Stomach smooth muscle (tissue), 2 donors: ENCODE measurements at regions not wholly inside any gene's neighbourhood (a gene's known extent, or its start where the extent isn't known, plus 50 kb on each side); places are given as distances from the start of the nearest gene placed in this dataset.

Experiments used
- H3K27ac ChIP-seq: one replicate; pipeline ENCODE4 v1.7.0; 2013; ENCODE audit warnings: mild to moderate bottlenecking, low read length, inconsistent platforms
- H3K27me3 ChIP-seq, 2 donors: one replicate each; pipeline ENCODE4 v1.7.0; 2013; ENCODE audit warnings: low read length in 2 of 2; ENCODE audit not compliant: insufficient read depth in 2 of 2, control insufficient read depth in 1 of 2
- H3K36me3 ChIP-seq, 2 donors: one replicate each; pipeline ENCODE4 v1.7.0; 2013; ENCODE audit warnings: low read length in 2 of 2; ENCODE audit not compliant: control insufficient read depth in 2 of 2, insufficient read depth in 2 of 2
- H3K4me1 ChIP-seq: one replicate; pipeline ENCODE4 v1.7.0; 2013; ENCODE audit warnings: low read length; ENCODE audit not compliant: control insufficient read depth, insufficient read depth
- H3K4me3 ChIP-seq, 2 donors: one replicate each; pipeline ENCODE4 v1.7.0; 2013; ENCODE audit warnings: low read length in 2 of 2
- H3K9ac ChIP-seq, 2 donors: one replicate each; pipeline ENCODE4 v1.7.0; 2013; ENCODE audit warnings: low read length in 2 of 2, mild to moderate bottlenecking in 1 of 2
- H3K9me3 ChIP-seq, 2 donors: one replicate each; pipeline ENCODE4 v1.7.0; 2013; ENCODE audit warnings: low read length in 2 of 2; ENCODE audit not compliant: control insufficient read depth in 2 of 2
- donor health status: healthy.
- donor health status: Pancreatic carcinoma.

DNA sequence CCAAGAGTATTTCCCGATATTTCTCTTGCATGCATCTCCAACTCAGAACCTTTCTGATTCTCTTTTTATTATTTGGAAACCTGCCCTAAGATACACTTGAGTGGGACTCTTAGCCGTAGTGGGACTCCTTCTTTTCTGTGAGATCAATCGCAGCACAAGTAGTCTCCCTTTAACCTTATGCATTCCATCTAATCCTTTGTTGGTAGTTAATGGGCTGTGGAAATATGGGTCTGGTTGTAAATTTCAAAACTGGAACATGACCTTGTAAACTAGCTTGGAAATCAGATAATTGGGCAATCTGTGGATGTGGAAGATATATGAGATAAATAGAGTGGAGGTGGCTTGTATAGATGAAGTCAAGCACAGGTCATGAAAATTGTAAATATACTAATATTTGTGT lies 350.0 kb downstream of the NDFIP2 start:
- Histone ChIP-seq H3K27me3 (no peaks in the 10 kb centered on the region), H3K4me3 (no peak overlapping the region), H3K9ac (no peak overlapping the region), H3K9me3 (peaks cover 0 to 2% of the 10 kb centered on the region in 2 donors), H3K4me1 (no peaks in the 10 kb centered on the region), H3K27ac (no peak overlapping the region), H3K36me3 (no peaks in the 10 kb centered on the region)

DNA sequence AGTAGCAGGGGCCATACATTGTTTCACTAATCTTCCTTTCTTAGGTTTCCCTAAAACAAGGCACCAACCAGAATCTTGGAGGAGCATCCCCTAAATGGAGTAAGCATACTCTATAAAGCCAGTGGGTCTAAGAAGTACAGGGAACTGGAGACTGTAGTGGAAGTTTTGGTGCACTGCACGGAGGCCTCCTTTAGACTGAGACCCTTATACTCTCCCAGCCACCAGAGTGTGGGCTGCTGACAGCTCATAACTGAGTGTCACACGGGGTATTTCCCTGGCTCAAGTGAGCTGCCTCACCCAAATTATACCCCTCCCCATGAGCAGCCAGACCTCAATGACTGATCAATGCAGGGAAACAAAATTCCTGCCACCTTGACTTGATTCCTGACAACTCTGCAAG lies 349.5 kb downstream of the NDFIP2 start:
- H3K9me3 ChIP-seq: peaks cover 0 to 2% of the 10 kb centered on the region in 2 donors
- H3K36me3 ChIP-seq: no peaks in the 10 kb centered on the region
- H3K9ac ChIP-seq: no peak overlapping the region
- H3K4me3 ChIP-seq: no peak overlapping the region
- H3K27me3 ChIP-seq: no peaks in the 10 kb centered on the region
- H3K4me1 ChIP-seq: no peaks in the 10 kb centered on the region
- H3K27ac ChIP-seq: no peak overlapping the region

DNA sequence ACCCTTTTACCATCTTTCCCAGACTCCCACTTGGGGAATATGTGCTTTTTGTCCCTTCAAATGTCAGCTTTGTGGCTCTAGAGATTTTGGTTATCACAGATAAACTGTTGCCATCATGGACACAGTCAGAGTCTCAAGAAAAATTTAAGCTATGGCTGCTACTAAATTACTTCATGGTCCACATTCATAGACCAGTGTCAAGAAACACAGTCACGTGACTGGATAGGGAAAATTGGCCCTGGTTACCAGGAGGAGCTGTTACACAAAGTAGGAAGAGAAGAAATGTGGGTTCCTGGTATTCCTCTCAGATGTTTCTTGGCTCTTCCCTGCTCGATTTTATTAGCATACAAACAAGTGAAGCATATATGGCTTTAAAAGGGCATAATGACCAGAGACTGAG lies 348.9 kb downstream of the NDFIP2 start:
- Histone ChIP-seq H3K27me3 (no peaks in the 10 kb centered on the region), H3K9me3 (peaks cover 0 to 2% of the 10 kb centered on the region in 2 donors), H3K4me3 (no peak overlapping the region), H3K36me3 (no peaks in the 10 kb centered on the region), H3K27ac (no peak overlapping the region), H3K9ac (no peak overlapping the region), H3K4me1 (no peaks in the 10 kb centered on the region)

DNA sequence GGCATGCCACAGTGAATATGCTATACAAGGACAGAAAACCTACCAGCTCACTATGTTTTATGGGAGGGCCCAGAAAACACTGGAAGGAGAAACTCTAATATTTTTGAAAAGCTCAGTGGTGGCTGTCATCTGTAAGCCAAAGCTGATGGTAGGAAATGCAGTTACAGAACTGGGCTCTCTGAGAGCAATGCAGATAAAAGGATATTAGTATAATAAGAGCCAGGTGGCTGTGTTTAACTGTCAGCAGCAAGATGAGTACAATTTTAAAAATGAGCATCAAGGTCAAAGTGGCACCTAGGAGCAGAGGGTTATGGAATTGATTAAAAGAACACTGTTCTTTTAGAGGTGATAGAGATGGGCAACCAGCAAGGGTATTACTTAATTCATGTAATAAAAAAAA lies 345.0 kb downstream of the NDFIP2 start:
- no peaks in the 10 kb centered on the region for H3K4me1 ChIP-seq

DNA sequence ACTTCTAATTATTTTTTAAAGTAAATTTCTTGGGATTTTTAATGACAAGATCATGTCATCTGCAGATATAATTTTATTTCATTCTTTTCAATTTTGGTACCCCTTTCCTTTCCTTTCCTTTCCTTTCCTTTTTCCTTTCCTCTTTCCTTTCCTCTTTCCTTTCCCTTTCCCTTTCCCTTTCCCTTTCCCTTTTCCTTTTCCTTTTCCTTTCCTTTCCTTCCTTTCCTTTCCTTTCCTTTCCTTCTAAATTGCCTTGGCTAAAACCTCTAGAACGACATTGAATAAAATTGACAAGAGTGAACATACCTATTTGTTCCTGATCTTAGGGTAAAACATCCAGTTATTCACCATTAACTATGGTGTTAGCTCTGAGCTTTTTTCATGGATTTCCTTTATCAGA lies 334.1 kb downstream of the NDFIP2 start:
- Histone ChIP-seq H3K27me3 (no peaks in the 10 kb centered on the region), H3K27ac (no peak overlapping the region), H3K4me3 (no peak overlapping the region), H3K36me3 (no peaks in the 10 kb centered on the region), H3K9me3 (no peaks in the 10 kb centered on the region), H3K9ac (no peak overlapping the region), H3K4me1 (no peaks in the 10 kb centered on the region)

More for the DNA sequence above, 345.0 kb downstream of the NDFIP2 start:
- Histone ChIP-seq H3K27ac (no peak overlapping the region), H3K9ac (no peak overlapping the region), H3K9me3 (peaks cover 0 to 2% of the 10 kb centered on the region in 2 donors), H3K36me3 (no peaks in the 10 kb centered on the region), H3K27me3 (no peaks in the 10 kb centered on the region), H3K4me3 (no peak overlapping the region)

DNA sequence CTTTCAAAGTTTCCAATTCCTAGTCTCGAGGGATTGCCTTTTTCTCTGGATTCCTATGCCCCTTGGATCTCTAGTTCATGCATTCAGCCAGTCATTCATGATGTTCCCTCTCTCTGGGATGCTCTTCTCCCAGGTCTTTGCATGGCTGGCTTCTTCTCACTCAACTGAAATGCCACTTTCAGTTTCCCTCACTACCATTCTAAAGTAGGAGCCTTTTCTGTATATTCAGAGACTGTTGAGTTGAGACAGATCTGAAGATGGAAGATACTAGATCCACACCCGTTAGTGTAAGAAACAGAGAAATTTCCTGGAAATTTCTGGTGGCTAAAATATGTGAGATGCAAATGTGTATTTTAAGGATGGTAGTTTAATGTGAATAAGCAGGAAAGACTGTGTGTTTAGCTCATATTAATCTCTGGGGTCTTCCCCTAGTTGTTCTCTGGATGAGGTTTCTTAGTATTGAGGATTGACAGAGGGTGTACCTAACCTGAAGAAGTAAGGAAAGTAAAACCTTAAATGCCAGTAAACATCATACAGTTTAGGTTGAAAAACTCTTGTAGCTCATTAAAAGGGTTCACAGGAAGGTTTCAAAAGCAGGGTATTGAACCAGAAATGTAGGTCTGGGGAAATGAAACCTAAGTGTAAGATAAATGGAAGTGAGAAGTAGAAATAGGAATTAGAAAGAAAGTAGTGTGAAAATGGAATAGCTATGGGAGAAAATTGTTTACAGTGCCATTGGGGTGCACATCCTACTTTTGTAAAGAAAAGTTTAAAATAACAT lies 331.3 kb downstream of the NDFIP2 start:
- no peaks in the 10 kb centered on the region for H3K27me3 ChIP-seq
- H3K9me3 ChIP-seq: no peaks in the 10 kb centered on the region
- H3K36me3 ChIP-seq: no peaks in the 10 kb centered on the region
- H3K9ac ChIP-seq: no peak overlapping the region
- no peak overlapping the region for H3K4me3 ChIP-seq
- H3K4me1 ChIP-seq: no peaks in the 10 kb centered on the region
- H3K27ac ChIP-seq: no peak overlapping the region

DNA sequence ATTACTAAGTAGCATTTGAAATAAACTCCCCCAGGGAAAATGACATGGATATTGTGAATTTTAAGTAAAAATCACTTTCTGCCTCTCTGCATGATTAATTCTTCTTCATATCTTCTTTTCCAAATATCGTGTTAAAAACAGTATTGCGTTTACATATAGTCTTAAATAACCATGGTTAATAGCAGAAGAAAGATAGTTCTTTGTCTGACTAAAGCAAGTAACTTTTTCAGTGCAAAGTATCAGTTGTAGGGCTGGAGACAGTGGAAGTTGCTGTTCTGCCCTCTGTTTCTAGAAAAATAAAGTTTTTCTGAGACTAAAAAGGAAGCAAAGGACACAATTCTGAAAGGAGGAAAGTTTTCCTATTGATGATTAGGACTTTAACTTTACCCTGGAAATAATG lies 330.2 kb downstream of the NDFIP2 start:
- Histone ChIP-seq H3K4me1 (no peaks in the 10 kb centered on the region), H3K9me3 (no peaks in the 10 kb centered on the region), H3K27me3 (no peaks in the 10 kb centered on the region), H3K36me3 (no peaks in the 10 kb centered on the region), H3K27ac (no peak overlapping the region), H3K4me3 (no peak overlapping the region), H3K9ac (no peak overlapping the region)

DNA sequence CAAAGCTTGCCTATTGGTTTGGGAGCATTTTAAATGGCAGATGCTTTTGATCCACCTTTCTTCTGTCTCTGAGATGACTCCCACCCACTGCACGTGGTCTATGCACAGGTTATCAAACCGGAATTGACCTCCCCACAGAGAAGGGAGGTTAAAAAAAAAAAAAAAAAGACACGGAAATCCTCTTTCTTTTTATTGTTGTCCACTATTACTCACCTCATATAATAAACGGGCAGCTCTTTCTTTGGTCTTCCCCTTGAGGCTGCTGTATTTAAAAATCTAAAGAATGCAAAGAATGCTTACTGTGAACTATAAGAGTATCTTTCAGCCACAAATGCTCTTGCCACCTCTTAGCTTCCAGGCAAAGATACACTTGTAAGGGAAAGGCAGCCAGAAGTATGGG lies 329.7 kb downstream of the NDFIP2 start:
- H3K9ac ChIP-seq: no peak overlapping the region
- H3K4me1 ChIP-seq: no peaks in the 10 kb centered on the region
- H3K4me3 ChIP-seq: no peak overlapping the region
- H3K27me3 ChIP-seq: no peaks in the 10 kb centered on the region
- H3K27ac ChIP-seq: no peak overlapping the region
- H3K36me3 ChIP-seq: no peaks in the 10 kb centered on the region
- H3K9me3 ChIP-seq: no peaks in the 10 kb centered on the region

DNA sequence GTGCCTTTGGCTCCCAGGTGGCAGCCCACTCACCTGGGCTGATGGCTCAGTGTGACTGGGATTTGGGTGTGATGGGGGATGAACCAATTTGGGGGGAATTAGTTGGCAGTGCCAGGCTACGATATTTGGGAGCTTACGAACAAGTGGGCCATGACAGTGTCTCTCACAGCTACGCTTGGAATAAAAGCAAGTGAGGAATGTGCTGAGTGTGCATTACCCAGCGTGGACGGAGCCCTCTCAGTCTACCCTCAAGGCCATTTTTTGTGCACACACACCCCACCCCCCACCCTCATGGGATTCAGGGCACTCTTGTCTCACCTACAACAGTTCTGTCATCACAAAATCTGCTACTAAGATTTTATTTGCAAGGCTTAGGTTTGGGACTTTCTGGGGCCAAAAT lies 329.1 kb downstream of the NDFIP2 start:
- Histone ChIP-seq H3K27ac (no peak overlapping the region), H3K27me3 (no peaks in the 10 kb centered on the region), H3K36me3 (no peaks in the 10 kb centered on the region), H3K4me3 (no peak overlapping the region), H3K9me3 (no peaks in the 10 kb centered on the region), H3K9ac (no peak overlapping the region), H3K4me1 (no peaks in the 10 kb centered on the region)

DNA sequence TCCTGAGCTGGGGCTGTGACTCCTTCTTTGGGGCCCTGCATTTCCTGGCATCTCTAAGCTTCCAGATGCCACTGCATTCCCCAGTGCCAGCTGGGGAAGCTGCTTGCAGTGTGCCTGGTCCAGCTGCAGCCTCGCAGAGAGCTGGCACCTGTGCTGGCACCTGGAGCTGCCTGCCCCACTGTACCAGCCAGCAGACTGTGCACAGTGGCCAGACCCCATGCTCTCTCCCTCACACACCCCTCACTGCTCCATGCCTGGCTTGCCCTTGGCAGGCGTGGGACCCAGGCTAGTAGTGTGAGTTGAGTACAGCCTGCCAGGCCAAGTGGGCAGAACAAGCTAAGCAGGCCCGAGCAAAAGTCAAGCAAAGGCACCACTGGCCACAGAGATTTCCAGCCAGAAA lies 327.5 kb downstream of the NDFIP2 start:
- Histone ChIP-seq H3K27ac (no peak overlapping the region), H3K9ac (no peak overlapping the region), H3K4me1 (no peaks in the 10 kb centered on the region), H3K9me3 (no peaks in the 10 kb centered on the region), H3K36me3 (no peaks in the 10 kb centered on the region), H3K4me3 (no peak overlapping the region), H3K27me3 (no peaks in the 10 kb centered on the region)

DNA sequence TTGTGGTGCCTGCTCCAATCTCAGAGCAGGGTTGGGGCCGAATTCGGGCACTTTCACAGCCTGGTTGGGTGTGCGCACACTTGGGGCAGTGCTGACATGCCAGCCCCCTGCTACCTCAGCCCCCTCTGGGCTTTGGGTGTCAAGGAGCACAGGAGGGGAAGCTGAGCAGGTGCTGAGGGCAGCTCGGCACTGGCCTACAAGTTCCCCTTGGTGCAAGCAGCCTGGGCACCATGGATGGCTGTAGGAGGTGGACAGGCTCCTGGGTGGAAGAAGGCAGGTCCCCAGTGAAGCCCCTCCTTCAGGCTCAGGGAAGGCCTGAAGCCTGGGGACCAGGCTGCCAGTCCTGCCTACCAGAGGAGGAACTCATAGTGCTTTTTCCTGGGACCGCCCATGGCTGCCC lies 326.6 kb downstream of the NDFIP2 start:
- H3K4me3 ChIP-seq: no peak overlapping the region
- H3K9me3 ChIP-seq: no peaks in the 10 kb centered on the region
- H3K36me3 ChIP-seq: no peaks in the 10 kb centered on the region
- no peaks in the 10 kb centered on the region for H3K4me1 ChIP-seq
- H3K27ac ChIP-seq: no peak overlapping the region
- H3K27me3 ChIP-seq: no peaks in the 10 kb centered on the region
- H3K9ac ChIP-seq: no peak overlapping the region
